H9 (cell line): ENCODE measurements at regions not wholly inside any gene's neighbourhood (a gene's known extent, or its start where the extent isn't known, plus 50 kb on each side); places are given as distances from the start of the nearest gene placed in this dataset.

Experiments used
- DNase-seq: peaks from one replicate; pipeline ENCODE4 v3.0.0-alpha.2; 2017
- H2AFZ ChIP-seq: one replicate; pipeline ENCODE4 v1.6.1; 2013; ENCODE audit warnings: mild to moderate bottlenecking, low read length, control low read depth, moderate library complexity
- H2AK5ac ChIP-seq: 2 replicates; pipeline ENCODE4 v1.6.1; 2013; ENCODE audit warnings: low read length, control low read depth, mixed read lengths; ENCODE audit not compliant: insufficient read length
- H2BK120ac ChIP-seq: one replicate; pipeline ENCODE4 v1.6.1; 2013; ENCODE audit warnings: low read depth, mild to moderate bottlenecking, low read length, control low read depth, inconsistent platforms; ENCODE audit not compliant: poor library complexity, severe bottlenecking
- H2BK12ac ChIP-seq: 2 replicates; pipeline ENCODE4 v1.6.1; 2013; ENCODE audit warnings: low read length, control low read depth, mixed read lengths, low read depth; ENCODE audit not compliant: insufficient read length
- H2BK15ac ChIP-seq: 2 replicates; pipeline ENCODE4 v1.6.1; 2013; ENCODE audit warnings: low read depth, low read length, control low read depth
- H2BK20ac ChIP-seq: one replicate; pipeline ENCODE4 v1.6.1; 2013; ENCODE audit warnings: low read depth, mild to moderate bottlenecking, low read length, control low read depth, inconsistent platforms; ENCODE audit not compliant: poor library complexity, severe bottlenecking
- H2BK5ac ChIP-seq: 2 replicates; pipeline ENCODE4 v1.6.1; 2013; ENCODE audit warnings: low read length, control low read depth, mixed read lengths; ENCODE audit not compliant: insufficient read length
- H3K14ac ChIP-seq: 2 replicates; pipeline ENCODE4 v1.6.1; 2013; ENCODE audit warnings: low read length, control low read depth; ENCODE audit not compliant: insufficient read depth
- H3K18ac ChIP-seq: 2 replicates; pipeline ENCODE4 v1.6.1; 2013; ENCODE audit warnings: low read depth, mild to moderate bottlenecking, mixed read lengths, low read length, control low read depth; ENCODE audit not compliant: insufficient read length
- H3K23ac ChIP-seq: 2 replicates; pipeline ENCODE4 v1.6.1; 2013; ENCODE audit warnings: low read length, control low read depth, mixed read lengths, low read depth; ENCODE audit not compliant: insufficient read length
- H3K23me2 ChIP-seq: 2 replicates; pipeline ENCODE4 v1.6.1; 2013; ENCODE audit warnings: low read depth, mild to moderate bottlenecking, mixed read lengths, low read length, control low read depth; ENCODE audit not compliant: insufficient read length, poor library complexity, severe bottlenecking
- H3K27ac ChIP-seq: 2 replicates; pipeline ENCODE4 v1.5.1; 2013; ENCODE audit warnings: low read length, control low read depth, mixed read lengths, low read depth; ENCODE audit not compliant: insufficient read length
- H3K27me3 ChIP-seq: 2 replicates; pipeline ENCODE4 v1.6.1; 2013; ENCODE audit warnings: low read length, control low read depth, inconsistent platforms; ENCODE audit not compliant: insufficient read depth
- H3K4ac ChIP-seq: 2 replicates; pipeline ENCODE4 v1.6.1; 2013; ENCODE audit warnings: low read depth, mild to moderate bottlenecking, control low read depth, inconsistent platforms, low read length, moderate library complexity
- H3K4me1 ChIP-seq: 2 replicates; pipeline ENCODE4 v1.6.1; 2013; ENCODE audit warnings: low read length, control low read depth, inconsistent platforms; ENCODE audit not compliant: insufficient read depth
- H3K4me2 ChIP-seq: 2 replicates; pipeline ENCODE4 v1.6.1; 2013; ENCODE audit warnings: low read length, control low read depth, mixed read lengths; ENCODE audit not compliant: insufficient read length, insufficient read depth
- H3K56ac ChIP-seq: 2 replicates; pipeline ENCODE4 v1.6.1; 2013; ENCODE audit warnings: low read depth, mild to moderate bottlenecking, mixed read lengths, low read length, control low read depth; ENCODE audit not compliant: insufficient read length
- H3K79me1 ChIP-seq: 2 replicates; pipeline ENCODE4 v1.6.1; 2013; ENCODE audit warnings: low read depth, mild to moderate bottlenecking, moderate library complexity, low read length, control low read depth, inconsistent platforms; ENCODE audit not compliant: insufficient read depth, poor library complexity, severe bottlenecking
- H3K79me2 ChIP-seq: 2 replicates; pipeline ENCODE4 v1.6.1; 2013; ENCODE audit warnings: low read length, control low read depth, inconsistent platforms; ENCODE audit not compliant: insufficient read depth
- H3K9ac ChIP-seq: 2 replicates; pipeline ENCODE4 v1.6.1; 2013; ENCODE audit warnings: low read length, control low read depth, mixed read lengths; ENCODE audit not compliant: insufficient read length; ENCODE audit errors: extremely low read depth
- H3K9me3 ChIP-seq: one replicate; pipeline ENCODE4 v1.6.1; 2013; ENCODE audit warnings: low read depth, low read length, inconsistent platforms; ENCODE audit not compliant: control insufficient read depth
- H3T11ph ChIP-seq: one replicate; pipeline ENCODE4 v1.6.1; 2013; ENCODE audit warnings: mild to moderate bottlenecking, low read length, control low read depth, inconsistent platforms
- H4K20me1 ChIP-seq: one replicate; pipeline ENCODE4 v1.6.1; 2013; ENCODE audit not compliant: control insufficient read depth, insufficient read length, insufficient read depth
- H4K5ac ChIP-seq: 2 replicates; pipeline ENCODE4 v1.6.1; 2013; ENCODE audit warnings: low read depth, mild to moderate bottlenecking, mixed read lengths, low read length, control low read depth; ENCODE audit not compliant: insufficient read length
- H4K8ac ChIP-seq: replicated peaks from 2 replicates; pipeline ENCODE4 v1.6.1; 2013; ENCODE audit warnings: low read length, control low read depth, mixed read lengths, low read depth; ENCODE audit not compliant: insufficient read length
- H4K91ac ChIP-seq: 2 replicates; pipeline ENCODE4 v1.6.1; 2013; ENCODE audit warnings: low read depth, mild to moderate bottlenecking, moderate library complexity, mixed read lengths, low read length, control low read depth; ENCODE audit not compliant: insufficient read length
- H3K27ac Mint-ChIP-seq, 3 experiments: 2 replicates in 2 of 3; 3 replicates in 1 of 3; pipeline ENCODE4 v1.8.0; 2020 to 2021; ENCODE audit warnings: mixed read lengths in 3 of 3, mild to moderate bottlenecking in 1 of 3, moderate library complexity in 1 of 3
- H3K27me3 Mint-ChIP-seq: 2 replicates; pipeline ENCODE4 v1.8.0; 2021; ENCODE audit warnings: low read depth, mild to moderate bottlenecking, moderate library complexity, mixed read lengths
- H3K36me3 Mint-ChIP-seq, 3 experiments: 2 replicates in 2 of 3; 3 replicates in 1 of 3; pipeline ENCODE4 v1.8.0; 2020 to 2021; ENCODE audit warnings: low read depth in 3 of 3, mixed read lengths in 3 of 3; ENCODE audit not compliant: insufficient read depth in 1 of 3
- H3K4me1 Mint-ChIP-seq, 2 experiments: 2 replicates each; pipeline ENCODE4 v1.8.0; 2020; ENCODE audit warnings: mixed read lengths in 2 of 2
- H3K4me3 Mint-ChIP-seq, 2 experiments: 2 replicates in 1 of 2; 3 replicates in 1 of 2; pipeline ENCODE4 v1.8.0; 2020 to 2021; ENCODE audit warnings: mild to moderate bottlenecking in 2 of 2, mixed read lengths in 2 of 2, moderate library complexity in 1 of 2
- H3K9me3 Mint-ChIP-seq, 2 experiments: 2 replicates in 1 of 2; 3 replicates in 1 of 2; pipeline ENCODE4 v1.8.0; 2020; ENCODE audit warnings: mild to moderate bottlenecking in 2 of 2, mixed read lengths in 2 of 2, moderate library complexity in 1 of 2
- CTCF ChIP-seq: fragments of 200-600 bp; sonication (generic); conservative IDR thresholded peaks from 3 replicates; pipeline ENCODE4 v1.8.0; 2021; ENCODE audit warnings: antibody characterized with exemption, mild to moderate bottlenecking
- WGBS: extraction: QIAGEN DNeasy Blood & Tissue Kit; methylation state at CpG from one replicate; pipeline ENCODE4 v1.1.7; 2013; ENCODE audit warnings: missing lambda C conversion rate, low lambda C conversion rate, mixed read lengths; ENCODE audit not compliant: insufficient read length; ENCODE audit errors: extremely low coverage; 5-methylcytosine and 5-hydroxymethylcytosine counted together

- Histone ChIP-seq H4K20me1 (no peaks in the 10 kb centered on the region), H3K4ac (no peak overlapping the region), H3K79me1 (no peaks in the 10 kb centered on the region), H4K8ac (no peak overlapping the region), H3K9ac (no peak overlapping the region), H3K9me3 (no peaks in the 10 kb centered on the region), H2BK12ac (no peak overlapping the region), H2BK120ac (no peak overlapping the region), H3K79me2 (no peaks in the 10 kb centered on the region), H4K91ac (no peak overlapping the region), H3K56ac (no peak overlapping the region), H2AK5ac (no peak overlapping the region), H3T11ph (no peak overlapping the region), H2BK15ac (no peak overlapping the region), H3K14ac (no peak overlapping the region), H3K4me1 (peaks cover 4% of the 10 kb centered on the region; the same call in 1 of the 2 replicates), H2BK5ac (no peak overlapping the region), H3K4me2 (no peak overlapping the region), H2AFZ (no peak overlapping the region), H2BK20ac (no peak overlapping the region), H3K27ac (no peak overlapping the region), H3K27me3 (no peaks in the 10 kb centered on the region), H3K23ac (no peak overlapping the region), H3K23me2 (no peaks in the 10 kb centered on the region), H4K5ac (no peak overlapping the region), H3K18ac (no peak overlapping the region)
- WGBS: no CpG with 5 or more reads among the region's 2 CpGs
- Mint-ChIP-seq H3K4me3 (no peak overlapping the region), H3K27me3 (peaks cover 10% of the 10 kb centered on the region), H3K4me1 (peaks cover 21 to 25% of the 10 kb centered on the region in 2 experiments), H3K27ac (no peak overlapping the region), H3K9me3 (peaks cover 2 to 4% of the 10 kb centered on the region in 2 experiments; a peak in 4 of 5 replicates), H3K36me3 (peaks cover 0 to 3% (median 0%) of the 10 kb centered on the region in 3 experiments; a peak in 1 of 7 replicates)
- DNase-seq: peak; percentile 9
- no peak for TF ChIP-seq CTCF
Observed at GRCh38 chr6:3911130-3911529, 62.0 kb downstream of the FAM50B start.
